ENCODE measurements at regions not wholly inside any gene's neighbourhood (a gene's known extent, or its start where the extent isn't known, plus 50 kb on each side); places are given as distances from the start of the nearest gene placed in this dataset.

DNA sequence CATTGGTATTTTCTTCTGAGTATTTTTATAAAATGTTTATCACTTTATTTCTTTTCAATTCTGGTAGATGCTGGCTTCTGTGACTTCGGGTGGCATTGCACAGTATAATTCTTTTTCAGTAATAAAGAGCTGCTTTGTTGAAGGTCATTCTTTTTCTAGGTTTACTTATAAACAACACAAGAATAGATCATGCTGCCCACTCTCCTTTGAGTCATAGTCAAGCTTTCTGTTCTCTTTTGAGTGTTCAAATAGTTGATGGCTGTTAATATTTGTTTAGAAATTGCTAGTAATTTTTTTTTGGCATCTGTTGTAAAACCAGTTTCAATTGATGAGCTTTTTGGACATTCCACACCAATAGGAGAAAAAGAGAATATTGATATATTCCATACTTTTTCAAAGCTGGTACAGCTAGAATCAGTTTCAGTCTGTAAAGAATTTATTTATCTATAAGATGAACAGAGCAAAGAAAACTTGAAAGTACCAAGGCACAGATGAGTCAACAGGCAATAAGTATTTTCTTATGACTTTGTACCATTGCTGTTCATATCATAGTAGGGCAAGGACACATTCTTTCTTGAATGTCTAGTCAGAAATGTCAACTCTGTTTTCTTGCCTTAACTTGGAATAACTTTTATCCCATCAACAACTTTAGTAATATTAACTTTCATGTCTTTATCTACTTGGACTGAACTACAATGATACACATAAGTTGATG, 513.0 kb upstream of the SEL1L start:
- CTCF ChIA-PET = no interaction called here
- no peak for DNase-seq
- no peaks in the 10 kb centered on the region for H3K4me1 Mint-ChIP-seq
- H3K4me3 Mint-ChIP-seq = no peak overlapping the region
- H3K27ac Mint-ChIP-seq = no peak overlapping the region
- H3K9me3 Mint-ChIP-seq (ENCODE audit: low read depth) = no peaks in the 10 kb centered on the region
- H3K36me3 Mint-ChIP-seq = no peaks in the 10 kb centered on the region
- no peaks in the 10 kb centered on the region for H3K27me3 Mint-ChIP-seq
- ATAC-seq = no peak

DNA sequence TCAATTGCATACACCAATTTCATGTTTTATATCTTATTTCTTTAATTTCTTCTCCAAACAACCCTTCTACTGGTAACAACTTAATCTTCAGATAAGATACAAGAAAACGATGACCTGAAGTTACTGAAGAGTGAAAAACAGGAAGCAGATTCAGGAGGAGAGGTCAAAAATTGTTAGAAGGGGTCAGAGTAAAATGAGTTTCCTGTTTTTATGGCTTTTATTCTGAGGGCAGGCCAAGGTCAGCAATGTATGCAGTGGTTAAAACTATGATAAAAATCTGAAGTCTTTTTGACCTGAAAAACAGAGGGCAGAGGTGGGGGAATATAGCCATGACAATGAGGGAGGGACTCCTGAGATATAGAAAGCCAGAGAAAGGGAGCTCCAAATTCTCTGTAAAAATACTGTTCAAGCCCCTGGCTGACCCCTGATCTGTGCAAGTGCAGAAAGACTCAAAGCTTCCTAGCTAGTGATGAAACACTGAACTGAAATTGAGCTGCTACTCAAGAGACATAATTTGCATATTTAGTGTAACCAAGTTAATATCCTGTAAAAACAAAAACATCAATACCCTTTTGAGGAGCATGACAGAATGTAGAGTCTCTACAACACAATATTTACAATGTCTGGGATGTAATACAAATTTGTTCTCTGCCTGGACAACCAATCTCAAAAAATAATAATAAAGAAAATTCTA, 514.3 kb upstream of the SEL1L start:
- CTCF ChIA-PET = no interaction called here
- ATAC-seq (no peak), DNase-seq (no peak)
- no peak overlapping the region for H3K4me3 Mint-ChIP-seq
- no peaks in the 10 kb centered on the region for H3K36me3 Mint-ChIP-seq
- no peaks in the 10 kb centered on the region for H3K9me3 Mint-ChIP-seq (ENCODE audit: low read depth)
- H3K27ac Mint-ChIP-seq = no peak overlapping the region
- H3K27me3 Mint-ChIP-seq = no peaks in the 10 kb centered on the region
- no peaks in the 10 kb centered on the region for H3K4me1 Mint-ChIP-seq

DNA sequence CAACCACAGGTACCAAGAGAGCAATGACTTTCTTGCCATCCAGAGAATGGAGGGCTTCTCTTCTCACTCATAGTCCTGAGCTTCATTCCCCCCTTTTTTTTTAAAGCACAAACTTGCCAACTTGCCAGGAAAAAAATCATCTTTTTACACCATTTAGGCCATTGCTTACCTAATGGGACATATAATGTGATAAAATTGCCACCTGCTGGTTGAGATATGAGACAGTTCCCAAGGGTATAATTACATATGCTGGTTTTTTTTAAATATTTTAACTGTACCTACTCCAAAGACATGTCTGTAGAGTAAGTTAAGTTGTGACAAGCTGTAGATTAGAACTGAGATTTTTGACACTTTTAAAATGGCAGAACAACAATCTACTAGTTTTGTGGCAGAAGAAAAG, 519.1 kb upstream of the SEL1L start:
- H3K9me3 Mint-ChIP-seq (ENCODE audit: low read depth) = no peaks in the 10 kb centered on the region
- H3K4me1 Mint-ChIP-seq = no peaks in the 10 kb centered on the region

DNA sequence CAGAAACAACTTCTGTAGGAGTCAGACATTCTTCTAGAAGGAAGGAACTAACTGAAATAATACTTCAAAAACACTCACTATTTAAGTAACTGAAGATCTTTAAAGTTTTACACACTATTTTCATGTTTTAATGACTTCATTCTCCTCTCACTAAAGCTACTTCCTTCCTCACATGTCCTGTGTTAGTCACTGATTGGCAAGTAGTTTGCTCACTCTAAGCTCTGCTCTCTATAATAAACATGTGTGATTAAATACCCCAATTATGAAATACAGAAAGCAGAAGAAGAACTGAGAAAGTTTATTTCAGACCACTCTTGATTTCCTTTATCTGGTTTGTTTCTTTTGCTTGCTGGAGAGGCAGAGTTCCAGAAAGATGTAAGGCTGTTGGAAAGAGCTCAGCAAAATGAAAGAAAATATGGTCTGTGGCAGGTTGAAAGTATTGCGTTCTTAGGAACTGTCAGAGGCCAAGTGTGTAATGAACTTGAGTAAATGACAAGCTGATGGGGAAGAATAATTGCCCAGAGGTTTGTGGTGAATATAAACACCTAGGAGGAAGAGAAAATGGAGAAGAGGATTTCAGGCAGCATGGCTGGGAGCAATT, 522.0 kb upstream of the SEL1L start:
- H3K36me3 Mint-ChIP-seq = no peaks in the 10 kb centered on the region
- ATAC-seq (no peak), DNase-seq (no peak)
- H3K4me3 Mint-ChIP-seq = no peak overlapping the region
- no peak overlapping the region for H3K27ac Mint-ChIP-seq
- H3K4me1 Mint-ChIP-seq = no peaks in the 10 kb centered on the region
- H3K9me3 Mint-ChIP-seq (ENCODE audit: low read depth) = peaks cover 6% of the 10 kb centered on the region
- H3K27me3 Mint-ChIP-seq = no peaks in the 10 kb centered on the region
- CTCF ChIA-PET = no interaction called here

More for the DNA sequence above, 519.1 kb upstream of the SEL1L start:
- H3K4me3 Mint-ChIP-seq = no peak overlapping the region
- no peaks in the 10 kb centered on the region for H3K36me3 Mint-ChIP-seq
- no peak for ATAC-seq
- no peak overlapping the region for H3K27ac Mint-ChIP-seq
- H3K27me3 Mint-ChIP-seq = no peaks in the 10 kb centered on the region
- CTCF ChIA-PET = no interaction called here
- no peak for DNase-seq

DNA sequence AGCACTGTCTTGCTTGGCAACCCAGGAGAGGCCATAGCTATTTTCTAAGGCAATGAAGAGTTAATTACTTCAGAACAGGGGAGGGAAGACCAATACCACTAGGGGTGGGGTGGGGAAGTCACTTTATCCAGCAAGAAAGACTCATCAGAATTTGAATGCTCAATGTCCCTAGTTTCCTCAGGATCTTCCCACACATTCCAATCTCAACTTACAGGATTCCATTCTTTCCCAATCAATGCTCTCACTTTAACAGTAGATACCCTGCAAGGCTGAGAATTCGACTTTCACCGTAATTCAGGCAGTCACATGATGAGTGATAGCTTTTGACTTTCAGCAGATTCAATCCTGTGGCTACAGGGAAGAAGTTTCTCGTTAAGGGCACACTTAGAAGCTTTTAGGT, 526.6 kb upstream of the SEL1L start:
- Mint-ChIP-seq H3K9me3 (ENCODE audit: low read depth) (peaks cover 19% of the 10 kb centered on the region), H3K27me3 (no peaks in the 10 kb centered on the region), H3K27ac (no peak overlapping the region), H3K36me3 (no peaks in the 10 kb centered on the region), H3K4me3 (no peak overlapping the region), H3K4me1 (no peaks in the 10 kb centered on the region)
- ATAC-seq = no peak
- no peak for DNase-seq
- CTCF ChIA-PET = no interaction called here

DNA sequence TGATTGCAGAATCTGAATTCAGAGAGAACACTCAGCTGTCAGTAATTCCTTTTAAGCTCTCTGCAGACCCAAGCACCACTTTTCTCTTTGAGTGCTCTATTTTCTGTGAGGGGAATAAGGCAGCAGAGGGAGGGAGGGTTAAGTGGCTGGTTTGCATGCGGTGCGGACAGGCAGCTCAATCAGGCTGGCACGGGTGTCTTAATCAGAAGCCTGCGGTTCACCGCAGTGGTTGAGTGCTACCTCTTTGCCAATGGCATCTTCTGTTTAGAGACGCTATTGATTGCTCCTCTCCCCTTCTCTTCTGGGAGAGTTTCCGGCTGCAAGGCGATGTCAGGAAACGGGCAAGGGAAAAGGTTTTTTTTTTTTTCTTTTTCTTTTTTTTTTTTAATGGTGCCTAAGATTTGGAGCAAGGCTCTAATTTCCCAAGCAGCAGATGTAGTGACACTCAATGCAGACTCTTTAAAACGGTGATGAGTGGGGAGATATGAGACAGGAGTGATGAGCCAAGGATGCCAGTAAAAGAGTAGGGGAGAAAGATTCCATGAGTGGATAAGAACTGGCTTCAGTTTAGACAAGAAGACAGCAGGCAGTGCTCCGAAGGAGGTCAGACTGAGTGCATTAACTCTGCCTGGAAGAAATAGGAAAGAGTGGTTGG, 533.7 kb upstream of the SEL1L start:
- Mint-ChIP-seq H3K4me1 (no peaks in the 10 kb centered on the region), H3K36me3 (no peaks in the 10 kb centered on the region), H3K27me3 (no peaks in the 10 kb centered on the region), H3K4me3 (no peak overlapping the region), H3K27ac (no peak overlapping the region), H3K9me3 (ENCODE audit: low read depth) (peaks cover 19% of the 10 kb centered on the region)
- CTCF ChIA-PET = no interaction called here
- DNase-seq (no peak), ATAC-seq (no peak)

DNA sequence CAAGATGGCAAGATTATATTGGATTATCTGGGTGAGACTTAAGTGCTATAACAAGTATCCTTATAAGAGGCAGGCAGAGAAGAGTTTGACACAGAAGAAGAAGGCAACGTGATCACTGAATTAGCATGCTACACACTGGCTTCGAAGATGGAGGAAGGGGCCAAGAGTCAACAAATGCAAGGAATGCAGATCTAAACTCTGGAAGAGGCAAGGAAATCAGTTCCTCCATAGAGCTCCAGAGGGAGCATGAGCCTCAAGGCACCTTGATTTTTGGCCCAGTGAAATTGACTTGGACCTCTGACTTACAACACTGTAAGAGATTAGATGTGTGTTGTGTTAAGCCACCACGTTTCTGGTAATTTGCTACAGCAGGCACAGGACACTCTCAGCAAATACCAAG, 536.4 kb upstream of the SEL1L start:
- Mint-ChIP-seq H3K9me3 (ENCODE audit: low read depth) (peaks cover 11% of the 10 kb centered on the region), H3K36me3 (no peaks in the 10 kb centered on the region), H3K4me3 (no peak overlapping the region), H3K4me1 (no peaks in the 10 kb centered on the region), H3K27me3 (no peaks in the 10 kb centered on the region), H3K27ac (no peak overlapping the region)
- CTCF ChIA-PET = no interaction called here
- ATAC-seq = no peak
- no peak for DNase-seq

DNA sequence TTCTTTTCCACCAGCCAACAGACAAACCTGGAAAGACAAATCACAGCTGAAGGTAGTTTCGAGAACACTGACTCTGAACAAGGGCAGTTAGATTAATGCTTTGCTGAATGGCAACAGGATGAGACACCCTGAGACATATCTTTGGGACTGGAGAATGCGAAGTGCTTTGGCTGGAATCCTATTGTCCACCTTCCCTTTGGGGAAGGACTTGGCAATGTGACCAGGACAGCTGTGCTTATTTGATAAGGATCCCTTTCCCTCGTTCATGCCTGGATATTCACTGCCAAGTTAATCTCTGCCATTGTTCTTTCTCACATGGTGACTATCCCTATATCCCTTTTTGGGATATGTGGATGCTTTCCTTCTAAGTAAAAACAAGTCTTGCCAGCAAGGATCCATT, 537.1 kb upstream of the SEL1L start:
- Mint-ChIP-seq H3K27ac (no peak overlapping the region), H3K36me3 (no peaks in the 10 kb centered on the region), H3K4me3 (no peak overlapping the region), H3K9me3 (ENCODE audit: low read depth) (peaks cover 10% of the 10 kb centered on the region), H3K4me1 (no peaks in the 10 kb centered on the region), H3K27me3 (no peaks in the 10 kb centered on the region)
- CTCF ChIA-PET = no interaction called here
- ATAC-seq (no peak), DNase-seq (no peak)

DNA sequence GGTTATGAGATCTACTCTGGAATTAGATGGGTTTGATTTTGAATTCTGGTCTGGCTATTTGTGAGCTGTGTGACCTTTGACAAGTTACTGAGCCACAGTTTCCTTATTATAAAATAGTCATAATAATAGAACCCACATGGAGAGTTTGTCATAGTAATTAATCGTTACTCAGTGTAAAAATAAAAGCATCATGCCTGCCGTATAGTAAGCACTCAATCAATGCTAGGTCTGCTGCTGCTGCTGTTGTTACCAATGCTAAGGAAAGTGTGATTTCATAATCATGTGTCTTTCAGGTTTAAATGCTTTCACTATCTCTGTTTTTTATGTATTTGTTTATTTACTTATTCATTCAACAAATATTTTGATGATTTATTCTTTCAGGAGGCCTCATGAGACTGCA, 539.9 kb upstream of the SEL1L start:
- DNase-seq (no peak), ATAC-seq (no peak)
- Mint-ChIP-seq H3K4me1 (no peaks in the 10 kb centered on the region), H3K27me3 (no peaks in the 10 kb centered on the region), H3K36me3 (no peaks in the 10 kb centered on the region), H3K27ac (no peak overlapping the region), H3K4me3 (no peak overlapping the region), H3K9me3 (ENCODE audit: low read depth) (peaks cover 7% of the 10 kb centered on the region)
- CTCF ChIA-PET = no interaction called here

DNA sequence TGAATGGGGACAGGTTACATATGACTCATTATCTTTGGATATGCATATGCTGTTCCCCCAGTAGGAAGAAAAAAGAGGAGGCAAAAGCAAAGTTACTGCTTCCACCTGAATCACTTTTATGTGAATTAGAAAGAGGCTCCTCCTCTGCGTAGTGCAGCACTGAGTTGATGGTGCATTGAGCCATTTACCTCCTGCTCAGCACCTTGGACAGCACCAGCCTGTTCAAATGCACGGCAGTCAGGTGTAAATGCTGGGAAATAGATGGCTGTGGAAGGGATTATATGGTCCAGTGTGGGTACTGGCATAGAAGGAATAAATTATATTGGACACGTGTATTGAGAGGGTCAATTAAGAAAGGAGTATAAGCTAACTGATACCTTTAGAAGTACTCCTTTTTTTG, 541.9 kb upstream of the SEL1L start:
- DNase-seq = no peak
- CTCF ChIA-PET = no interaction called here
- no peak for ATAC-seq
- H3K36me3 Mint-ChIP-seq = no peaks in the 10 kb centered on the region
- no peak overlapping the region for H3K27ac Mint-ChIP-seq
- H3K4me3 Mint-ChIP-seq = no peak overlapping the region
- H3K4me1 Mint-ChIP-seq = no peaks in the 10 kb centered on the region
- peaks cover 4% of the 10 kb centered on the region for H3K9me3 Mint-ChIP-seq (ENCODE audit: low read depth)
- H3K27me3 Mint-ChIP-seq = no peaks in the 10 kb centered on the region

DNA sequence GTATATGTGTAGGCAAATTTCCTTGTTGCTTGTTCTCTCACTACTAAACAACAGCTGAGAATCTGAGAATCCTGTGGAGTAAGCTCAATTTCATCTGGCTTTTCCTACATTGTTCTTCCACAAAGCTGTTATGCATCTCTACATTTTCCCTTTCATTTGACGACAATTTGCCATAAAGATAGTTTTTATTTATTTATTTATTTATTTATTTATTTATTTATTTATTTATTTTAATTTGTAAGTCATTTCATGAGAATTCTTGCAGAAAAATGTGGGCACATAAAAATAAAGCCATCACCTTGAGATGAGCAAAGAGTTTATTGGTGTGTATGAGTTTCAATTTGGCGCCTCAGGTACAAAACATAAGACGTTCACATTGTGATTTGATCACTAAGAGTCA, 545.9 kb upstream of the SEL1L start:
- CTCF ChIA-PET = no interaction called here
- ATAC-seq (no peak), DNase-seq (no peak)
- Mint-ChIP-seq H3K36me3 (no peaks in the 10 kb centered on the region), H3K4me3 (no peak overlapping the region), H3K9me3 (ENCODE audit: low read depth) (peaks cover 4% of the 10 kb centered on the region), H3K27me3 (no peaks in the 10 kb centered on the region), H3K27ac (no peak overlapping the region), H3K4me1 (no peaks in the 10 kb centered on the region)

DNA sequence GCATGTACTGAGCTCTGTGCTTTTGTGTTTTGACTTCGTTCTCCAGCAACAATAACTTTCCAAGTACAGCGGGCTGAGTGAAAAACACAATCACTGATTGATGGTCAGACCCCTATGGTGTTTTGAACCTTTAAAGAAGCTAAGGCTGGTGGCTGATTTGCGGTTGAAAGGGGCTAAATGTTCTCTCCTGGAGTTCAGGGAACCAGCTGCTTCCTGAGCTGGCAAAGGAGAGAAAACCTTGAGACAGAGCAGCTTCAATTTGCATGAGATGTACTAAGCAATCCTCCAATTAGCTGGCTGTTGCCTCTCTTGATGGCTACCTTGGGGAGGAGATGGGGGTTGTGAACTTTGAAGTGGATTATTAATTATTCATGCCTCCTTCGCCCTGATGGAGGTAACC, 546.7 kb upstream of the SEL1L start:
- Mint-ChIP-seq H3K4me3 (no peak overlapping the region), H3K27me3 (no peaks in the 10 kb centered on the region), H3K27ac (no peak overlapping the region), H3K9me3 (ENCODE audit: low read depth) (peaks cover 4% of the 10 kb centered on the region), H3K36me3 (no peaks in the 10 kb centered on the region), H3K4me1 (no peaks in the 10 kb centered on the region)
- CTCF ChIA-PET = no interaction called here
- DNase-seq (no peak), ATAC-seq (no peak)

DNA sequence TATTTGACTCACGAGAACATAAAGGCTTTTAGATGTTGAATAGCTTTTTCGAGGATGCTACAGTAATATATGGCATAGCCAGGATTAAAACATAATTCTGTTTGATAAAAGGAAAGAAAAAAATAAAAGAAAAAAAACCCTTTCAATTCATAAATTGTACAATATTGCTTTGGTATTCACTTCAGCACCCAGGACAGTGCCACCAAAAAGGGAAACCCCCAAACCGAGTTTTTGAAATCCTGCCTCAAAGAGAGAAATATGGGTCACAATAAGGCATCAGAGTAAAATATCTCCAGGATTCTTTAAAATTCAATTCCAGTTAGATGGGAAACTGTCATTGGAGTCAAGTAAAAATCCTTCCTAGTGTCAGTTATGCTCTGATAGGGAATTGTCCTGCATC, 551.2 kb upstream of the SEL1L start:
- Mint-ChIP-seq H3K27ac (no peak overlapping the region), H3K36me3 (no peaks in the 10 kb centered on the region)
- no peak for DNase-seq

DNA sequence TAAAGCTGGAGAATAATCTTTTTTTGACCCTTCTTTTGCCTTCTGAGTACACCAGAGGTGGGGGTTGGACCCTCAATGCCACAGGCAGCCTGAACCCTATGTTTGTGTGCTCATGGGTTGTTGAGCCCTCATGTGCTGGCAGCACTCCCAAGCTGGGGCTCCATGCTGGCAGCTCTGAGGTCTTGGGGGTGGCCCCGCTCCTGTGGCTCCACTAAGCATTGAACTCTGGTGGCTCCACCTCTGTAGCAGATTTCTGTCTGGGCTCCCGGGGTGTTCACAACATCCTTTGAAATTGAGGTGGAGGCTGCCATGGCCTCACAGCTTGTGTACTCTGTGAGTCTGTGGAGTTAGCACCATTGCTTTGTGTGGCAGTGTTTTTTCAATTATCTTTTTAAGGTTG, 557.4 kb upstream of the SEL1L start:
- CTCF ChIA-PET = no interaction called here
- peaks cover 5% of the 10 kb centered on the region for H3K9me3 Mint-ChIP-seq (ENCODE audit: low read depth)
- no peaks in the 10 kb centered on the region for H3K4me1 Mint-ChIP-seq
- no peak overlapping the region for H3K4me3 Mint-ChIP-seq
- H3K27me3 Mint-ChIP-seq = no peaks in the 10 kb centered on the region
- no peak overlapping the region for H3K27ac Mint-ChIP-seq
- DNase-seq = no peak
- H3K36me3 Mint-ChIP-seq = no peaks in the 10 kb centered on the region
- no peak for ATAC-seq

More for the DNA sequence above, 551.2 kb upstream of the SEL1L start:
- Mint-ChIP-seq H3K27me3 (no peaks in the 10 kb centered on the region), H3K9me3 (ENCODE audit: low read depth) (peaks cover 5% of the 10 kb centered on the region), H3K4me3 (no peak overlapping the region), H3K4me1 (no peaks in the 10 kb centered on the region)
- ATAC-seq = no peak
- CTCF ChIA-PET = no interaction called here

All from activated CD8-positive, alpha-beta memory T cell treated with anti-CD3 and anti-CD28 coated beads, Interleukin-2, amount 10 ng/mL, durations not matched to agents 7 days and 5 days (primary cell).